ENCODE measurements at regions not wholly inside any gene's neighbourhood (a gene's known extent, or its start where the extent isn't known, plus 50 kb on each side); places are given as distances from the start of the nearest gene placed in this dataset.
A peak's percentile ranks its signal among the peaks of the same experiment; 100 is the strongest.
"Not testable (repeated sequence)": the region's sequence is repeated elsewhere in the genome, so short reads cannot be mapped to it uniquely, and the experiment has no call there.

DNA sequence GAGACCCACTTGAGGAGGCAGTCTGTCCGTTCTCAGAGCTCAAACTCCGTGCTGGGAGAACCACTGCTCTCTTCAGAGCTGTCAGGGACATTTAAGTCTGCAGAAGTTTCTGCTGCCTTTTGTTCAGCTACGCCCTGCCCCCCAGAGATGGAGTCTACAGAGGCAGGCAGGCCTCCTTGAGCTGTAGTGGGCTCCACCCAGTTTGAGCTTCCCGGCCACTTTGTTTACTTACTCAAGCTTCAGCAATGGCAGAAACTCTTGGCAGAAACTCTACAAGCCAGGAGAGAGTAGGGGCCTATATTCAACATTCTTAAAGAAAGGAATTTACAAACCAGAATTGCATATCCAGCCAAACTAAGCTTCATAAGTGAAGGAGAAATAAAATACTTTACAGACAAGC lies 125.2 kb upstream of the RGS6 start:
- H3K36me3 Mint-ChIP-seq, H3K27ac Mint-ChIP-seq, DNase-seq, H3K4me3 Mint-ChIP-seq, H3K4me1 Mint-ChIP-seq, H3K9me3 Mint-ChIP-seq: not testable (repeated sequence)
- peaks cover 28% of the 10 kb centered on the region for H3K27me3 Mint-ChIP-seq

DNA sequence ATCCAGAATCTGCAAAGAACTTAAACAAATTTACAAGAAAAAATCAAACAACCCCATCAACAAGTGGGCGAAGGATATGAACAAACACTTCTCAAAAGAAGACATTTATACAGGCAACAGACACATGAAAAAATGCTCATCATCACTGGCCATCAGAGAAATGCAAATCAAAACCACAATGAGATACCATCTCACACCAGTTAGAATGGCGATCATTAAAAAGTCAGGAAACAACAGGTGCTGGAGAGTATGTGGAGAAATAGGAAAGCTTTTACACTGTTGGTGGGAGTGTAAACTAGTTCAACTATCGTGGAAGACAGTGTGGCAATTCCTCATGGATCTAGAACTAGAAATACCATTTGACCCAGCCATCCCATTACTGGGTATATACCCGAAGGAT lies 121.4 kb upstream of the RGS6 start:
- H3K9me3 Mint-ChIP-seq, DNase-seq, H3K4me1 Mint-ChIP-seq, H3K4me3 Mint-ChIP-seq, H3K27ac Mint-ChIP-seq, H3K36me3 Mint-ChIP-seq: not testable (repeated sequence)
- peaks cover 28% of the 10 kb centered on the region for H3K27me3 Mint-ChIP-seq

DNA sequence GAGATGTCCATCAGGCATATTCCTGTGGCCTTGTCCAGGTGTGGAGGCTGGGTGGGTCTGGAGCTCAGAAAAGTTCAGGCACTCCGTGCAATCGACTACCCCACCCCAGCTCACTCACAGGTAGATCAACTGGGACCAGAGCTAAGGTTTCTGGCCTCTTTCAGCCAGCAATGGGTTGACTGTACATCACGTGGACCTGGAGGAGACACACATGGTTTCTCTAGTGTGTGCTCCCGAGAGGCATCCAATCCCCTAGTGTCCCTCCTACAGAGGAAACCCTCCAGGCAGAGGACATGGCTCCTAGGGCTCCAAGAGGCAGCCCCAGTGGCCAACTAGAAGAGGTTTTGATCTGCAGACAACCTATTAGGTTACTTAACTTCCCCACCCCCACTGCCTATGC lies 119.5 kb upstream of the RGS6 start:
- Mint-ChIP-seq H3K4me1 (no peaks in the 10 kb centered on the region), H3K27me3 (peaks cover 28% of the 10 kb centered on the region), H3K36me3 (no peaks in the 10 kb centered on the region), H3K27ac (no peak overlapping the region), H3K9me3 (peaks cover 4% of the 10 kb centered on the region), H3K4me3 (no peak overlapping the region)
- DNase-seq, result no peak

DNA sequence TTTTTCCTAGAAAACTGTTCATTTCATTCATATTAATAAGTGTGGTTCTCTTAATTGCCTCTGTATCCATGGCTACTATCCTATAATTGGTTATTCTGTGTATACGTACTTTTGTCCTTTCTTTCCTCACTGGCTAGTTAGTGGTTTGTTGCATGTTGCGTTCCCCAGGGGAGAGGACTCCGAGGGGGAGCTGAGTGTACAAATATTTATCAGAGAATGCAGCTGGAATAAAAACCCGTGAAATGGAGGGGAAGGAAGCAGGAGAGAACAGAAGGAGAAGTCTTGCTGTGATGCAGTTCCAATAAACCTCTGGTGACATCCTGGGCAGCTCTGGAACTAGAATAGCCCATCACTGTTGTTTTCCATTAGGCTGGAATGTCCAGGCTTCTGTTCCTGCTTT lies 117.1 kb upstream of the RGS6 start:
- Mint-ChIP-seq H3K4me3 (no peak overlapping the region), H3K36me3 (no peaks in the 10 kb centered on the region), H3K27ac (no peak overlapping the region), H3K4me1 (no peaks in the 10 kb centered on the region), H3K9me3 (peaks cover 3% of the 10 kb centered on the region), H3K27me3 (peaks cover 28% of the 10 kb centered on the region)
- no peak for DNase-seq

DNA sequence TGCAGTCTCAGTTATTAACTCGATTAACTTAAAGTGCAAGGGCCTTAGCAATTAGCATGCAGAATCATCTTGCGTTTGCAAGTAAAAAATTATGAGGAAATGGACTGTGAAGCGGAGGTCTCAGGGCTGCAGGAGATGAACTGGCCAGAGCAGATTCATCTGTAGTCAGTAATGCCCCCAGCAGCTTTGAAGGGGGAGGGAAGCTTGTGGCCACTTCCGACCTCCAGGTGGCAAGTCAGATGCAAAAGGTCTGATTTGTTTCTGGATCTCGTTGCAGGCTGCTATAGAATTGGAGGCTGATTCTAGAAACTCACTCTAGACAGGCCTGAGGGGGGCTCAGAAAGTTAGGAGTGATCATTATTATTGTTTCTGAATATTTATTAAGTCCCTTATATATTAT lies 107.4 kb upstream of the RGS6 start:
- Mint-ChIP-seq H3K27ac (no peak overlapping the region), H3K9me3 (peaks cover 1% of the 10 kb centered on the region), H3K4me1 (peaks cover 5% of the 10 kb centered on the region), H3K27me3 (peaks cover 35% of the 10 kb centered on the region), H3K4me3 (no peak overlapping the region), H3K36me3 (no peaks in the 10 kb centered on the region)
- no peak for DNase-seq

DNA sequence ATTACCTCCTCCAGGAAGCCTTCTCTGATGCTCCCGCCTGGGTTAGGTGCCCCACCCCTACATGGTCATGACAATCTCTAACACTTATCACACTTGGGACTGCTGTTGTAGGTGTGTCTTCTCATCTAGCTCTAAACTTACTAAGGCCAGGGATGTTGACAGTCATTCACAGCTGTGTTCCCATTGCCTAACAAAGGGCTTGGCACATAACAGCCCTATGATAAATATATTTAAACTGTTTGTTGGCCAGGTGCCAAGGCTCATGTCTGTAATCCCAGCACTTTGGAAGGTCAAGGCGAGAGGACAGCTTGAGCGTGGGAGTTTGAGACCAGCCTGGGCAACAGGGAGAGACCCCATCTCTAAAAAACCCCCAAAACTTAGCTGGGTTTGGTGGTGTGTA lies 98.8 kb upstream of the RGS6 start:
- Mint-ChIP-seq H3K4me3 (no peak overlapping the region), H3K9me3 (peaks cover 9% of the 10 kb centered on the region), H3K27me3 (peaks cover 8% of the 10 kb centered on the region), H3K27ac (no peak overlapping the region), H3K4me1 (no peaks in the 10 kb centered on the region), H3K36me3 (no peaks in the 10 kb centered on the region)
- no peak for DNase-seq

DNA sequence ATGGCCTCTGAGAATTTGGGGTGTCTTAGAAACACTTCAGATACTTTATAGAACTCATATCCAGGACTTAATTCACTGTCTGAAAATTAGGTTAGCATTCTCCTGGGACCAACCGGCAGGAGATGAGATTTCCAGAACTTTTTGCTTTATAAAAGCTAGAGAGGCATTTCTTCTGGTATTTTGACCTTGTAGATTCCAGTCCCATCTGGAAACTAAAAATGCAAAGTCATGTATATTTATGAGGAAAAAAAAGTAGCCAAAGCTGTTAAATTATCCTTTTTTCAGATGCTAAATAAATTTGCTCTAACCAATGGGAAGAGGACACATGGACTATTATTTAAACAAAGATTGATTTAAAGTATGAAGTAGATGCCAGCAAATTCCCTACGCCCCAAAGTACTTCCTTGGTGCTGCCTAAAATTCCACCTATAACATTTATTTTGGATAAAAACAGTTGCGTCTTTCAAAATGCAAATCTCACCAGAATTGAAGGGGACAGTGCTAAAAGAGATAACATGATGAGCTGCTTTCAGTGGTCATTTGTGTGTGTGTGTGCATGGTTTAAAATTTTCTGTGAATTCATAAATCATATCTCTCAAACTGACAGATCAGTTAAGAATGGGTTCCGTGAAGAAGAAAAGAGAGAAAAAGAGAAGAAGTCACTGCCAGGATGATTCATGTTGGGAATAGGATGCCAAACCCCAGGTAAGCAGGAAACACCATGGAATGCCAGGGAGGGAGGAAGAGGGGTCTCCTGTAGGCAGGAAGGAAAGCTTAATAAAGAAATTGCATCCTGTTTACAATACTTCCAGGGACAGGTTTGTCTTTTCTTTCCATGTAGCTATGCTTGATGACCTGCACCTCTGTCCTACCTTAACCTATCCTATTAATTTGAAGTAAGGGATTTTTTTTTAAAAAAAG lies 97.7 kb upstream of the RGS6 start:
- Mint-ChIP-seq H3K9me3 (peaks cover 9% of the 10 kb centered on the region), H3K36me3 (no peaks in the 10 kb centered on the region), H3K4me1 (no peaks in the 10 kb centered on the region)

DNA sequence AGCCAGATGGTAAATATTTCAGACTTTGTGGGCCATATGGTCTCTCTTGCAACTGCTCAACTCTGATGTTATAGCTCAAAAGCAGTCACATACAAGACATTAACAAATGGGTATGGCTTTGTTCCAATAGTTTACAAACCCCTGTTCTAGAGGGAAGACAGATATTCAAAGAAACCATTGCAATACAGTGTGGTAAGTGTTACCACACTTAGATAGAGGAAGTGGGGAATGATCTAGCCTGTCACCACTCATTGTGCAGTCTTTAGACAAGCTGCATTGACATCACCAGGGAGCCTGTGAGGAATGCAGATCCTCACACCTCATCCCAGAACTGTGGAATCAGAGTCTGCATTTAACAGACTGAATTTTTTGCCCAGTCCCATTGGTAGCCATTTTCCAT lies 80.0 kb upstream of the RGS6 start:
- Mint-ChIP-seq H3K9me3 (peaks cover 6% of the 10 kb centered on the region), H3K27me3 (peaks cover 39% of the 10 kb centered on the region), H3K36me3 (peaks cover 6% of the 10 kb centered on the region), H3K27ac (no peak overlapping the region), H3K4me3 (no peak overlapping the region), H3K4me1 (peaks cover 6% of the 10 kb centered on the region)
- no peak for DNase-seq

More for the DNA sequence above, 97.7 kb upstream of the RGS6 start:
- Mint-ChIP-seq H3K4me3 (no peak overlapping the region), H3K27me3 (peaks cover 8% of the 10 kb centered on the region), H3K27ac (no peak overlapping the region)
- DNase-seq, result no peak

DNA sequence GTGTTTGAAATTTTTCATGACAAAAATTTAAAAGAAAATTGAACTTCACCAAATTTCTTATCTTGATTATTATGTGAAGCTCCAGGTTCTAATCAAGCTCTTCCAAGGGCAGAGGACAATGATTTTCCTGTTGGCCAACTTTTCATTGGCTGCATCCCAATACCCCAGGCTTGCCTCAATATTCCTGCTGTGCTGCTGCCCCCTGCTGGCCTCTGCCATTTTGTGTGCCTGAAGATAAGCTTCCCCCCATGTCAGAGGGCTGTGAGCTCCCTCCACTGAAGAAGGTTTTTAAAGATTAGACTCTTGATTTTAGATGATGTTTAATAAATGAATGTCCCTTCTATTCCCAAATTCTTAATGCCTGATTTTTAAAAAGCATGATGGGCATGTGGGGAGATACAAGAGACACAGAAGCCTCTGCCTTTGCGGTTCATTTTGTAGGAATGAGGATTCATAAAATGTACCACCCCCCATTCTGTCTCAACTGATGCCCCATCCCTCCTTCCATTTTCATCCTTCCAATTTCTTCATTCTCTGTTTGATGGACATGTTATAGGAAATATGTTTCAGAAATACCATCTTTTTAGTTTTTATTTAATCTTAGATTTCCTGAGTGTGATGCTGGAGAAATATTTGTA lies 76.7 kb upstream of the RGS6 start:
- H3K4me3 Mint-ChIP-seq, result no peak overlapping the region
- peaks cover 6% of the 10 kb centered on the region for H3K36me3 Mint-ChIP-seq
- H3K27me3 Mint-ChIP-seq, result peaks cover 65% of the 10 kb centered on the region
- peaks cover 6% of the 10 kb centered on the region for H3K4me1 Mint-ChIP-seq
- peak; percentile 38 for DNase-seq
- peaks cover 11% of the 10 kb centered on the region for H3K9me3 Mint-ChIP-seq
- H3K27ac Mint-ChIP-seq, result no peak overlapping the region

DNA sequence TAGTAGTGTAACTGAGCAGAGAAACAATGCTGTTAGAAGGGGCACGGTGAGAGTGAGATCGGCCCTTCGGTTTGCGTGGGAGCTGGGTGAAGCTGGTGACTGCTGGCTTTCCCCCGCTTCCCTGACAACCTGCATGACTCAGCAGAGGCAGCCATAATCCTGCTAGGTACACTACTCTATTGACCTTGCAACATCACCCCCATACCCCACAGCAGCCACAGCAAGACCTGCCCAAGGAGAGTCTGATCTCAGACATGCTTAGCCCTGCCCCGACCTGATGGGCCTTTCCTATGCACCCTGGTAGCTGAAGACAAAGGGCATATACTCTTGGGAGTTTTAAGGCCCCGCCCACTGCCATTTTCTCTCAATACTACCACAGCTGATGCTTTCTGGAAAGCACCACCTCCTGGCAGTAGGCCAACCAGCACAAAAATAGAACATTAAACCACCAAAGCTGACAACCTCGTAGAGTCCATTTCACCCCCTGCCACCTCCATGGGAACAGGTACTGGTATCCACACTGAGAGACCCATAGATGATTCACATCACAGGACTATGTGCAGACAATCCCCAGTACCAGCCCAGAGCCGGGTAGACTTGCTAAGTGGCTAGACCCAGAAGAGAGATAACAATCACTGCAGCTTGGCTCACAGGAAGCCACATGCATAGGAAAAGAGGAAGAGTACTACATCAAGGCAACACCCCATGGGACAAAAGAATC lies 75.9 kb upstream of the RGS6 start:
- Mint-ChIP-seq H3K27ac (no peak overlapping the region), H3K9me3 (peaks cover 13% of the 10 kb centered on the region), H3K4me1 (peaks cover 6% of the 10 kb centered on the region), H3K27me3 (peaks cover 72% of the 10 kb centered on the region), H3K4me3 (no peak overlapping the region), H3K36me3 (peaks cover 6% of the 10 kb centered on the region)
- peak; percentile 8 for DNase-seq

DNA sequence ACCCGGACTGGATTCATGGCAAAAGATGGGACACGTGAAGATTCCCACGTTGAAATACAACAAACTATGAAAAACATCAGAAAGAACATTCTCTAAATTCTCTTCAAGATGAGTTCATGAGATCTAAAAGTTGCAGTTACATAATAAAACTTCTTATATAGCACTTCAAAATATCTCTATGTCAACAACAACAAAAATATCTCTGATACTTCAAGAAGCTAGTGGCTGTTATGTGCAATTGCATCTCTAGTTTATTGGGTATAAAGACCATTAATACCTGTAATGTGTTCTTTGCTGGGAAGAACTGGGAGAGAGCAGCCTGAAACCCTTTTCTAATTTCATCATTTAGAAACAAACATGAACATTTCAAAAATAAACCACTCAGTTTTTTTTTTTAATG lies 69.2 kb upstream of the RGS6 start:
- DNase-seq, result no peak
- Mint-ChIP-seq H3K36me3 (no peaks in the 10 kb centered on the region), H3K4me3 (no peak overlapping the region), H3K4me1 (no peaks in the 10 kb centered on the region), H3K27ac (no peak overlapping the region), H3K9me3 (peaks cover 4% of the 10 kb centered on the region), H3K27me3 (peaks cover 43% of the 10 kb centered on the region)

DNA sequence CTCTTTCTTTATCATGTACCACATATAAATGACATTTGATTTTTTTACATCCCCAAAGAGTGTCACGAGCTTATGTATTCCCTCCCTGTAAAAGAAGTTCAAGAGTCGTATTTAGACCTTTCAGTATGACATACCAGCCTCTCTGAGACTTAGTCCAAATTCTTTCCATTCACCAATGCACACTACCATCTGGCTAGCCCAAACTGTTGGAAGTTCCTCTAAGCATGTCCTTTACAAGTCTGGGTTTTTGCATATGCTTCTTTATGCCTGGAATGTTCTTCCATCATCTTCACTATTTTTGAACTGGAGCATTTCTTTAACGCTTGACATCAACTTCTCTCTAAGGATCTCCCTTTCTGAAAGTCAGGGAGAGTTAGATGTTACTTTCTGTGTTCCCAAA lies 68.5 kb upstream of the RGS6 start:
- Mint-ChIP-seq H3K36me3 (no peaks in the 10 kb centered on the region), H3K27me3 (peaks cover 38% of the 10 kb centered on the region), H3K4me3 (no peak overlapping the region), H3K9me3 (peaks cover 4% of the 10 kb centered on the region), H3K4me1 (no peaks in the 10 kb centered on the region), H3K27ac (no peak overlapping the region)
- no peak for DNase-seq

All from activated naive CD8-positive, alpha-beta T cell treated with anti-CD3 and anti-CD28 coated beads for 36 hours (primary cell).